HEK293 (cell line): ENCODE measurements at regions not wholly inside any gene's neighbourhood (a gene's known extent, or its start where the extent isn't known, plus 50 kb on each side); places are given as distances from the start of the nearest gene placed in this dataset.

ENCODE experiments used
- CTCF ChIA-PET: fragments of 350-600 bp; formaldehyde crosslinking; extraction: SDS; loops from one replicate; lab custom pipeline; 2021; ENCODE audit warnings: antibody characterized with exemption; lab: Yijun Ruan, JAX
- POLR2A ChIA-PET: fragments of 300-600 bp; formaldehyde crosslinking; extraction: SDS; loops from one replicate; lab custom pipeline; 2020; ENCODE audit warnings: antibody characterized with exemption, inconsistent platforms; lab: Yijun Ruan, JAX
- H3K27ac ChIP-seq: fragments of 200-500 bp; sonication (Bioruptor generic); 2 replicates; pipeline ENCODE4 v1.5.1; 2014; ENCODE audit warnings: low read depth, low read length, control low read depth, inconsistent platforms; ENCODE audit errors: extremely low read depth
- H3K36me3 ChIP-seq, 2 experiments: fragments of 200-500 bp in 1 of 2; sonication (Bioruptor generic) in 1 of 2; 1 replicate in 1 of 2; 2 replicates in 1 of 2; pipeline ENCODE4 v1.5.1; 2014 to 2017; ENCODE audit warnings: inconsistent platforms in 2 of 2, low read length in 2 of 2; ENCODE audit not compliant: control insufficient read depth in 2 of 2, insufficient read depth in 1 of 2
- H3K4me1 ChIP-seq: fragments of 200-500 bp; sonication (Bioruptor generic); 2 replicates; pipeline ENCODE4 v1.5.1; 2014; ENCODE audit warnings: mild to moderate bottlenecking, low read length, inconsistent platforms; ENCODE audit not compliant: control insufficient read depth, insufficient read depth
- H3K4me3 ChIP-seq: 2 replicates; pipeline ENCODE4 v1.5.1; 2011; ENCODE audit warnings: low read depth, mild to moderate bottlenecking, control low read depth, low read length, moderate library complexity
- H3K9me3 ChIP-seq: fragments of 200-500 bp; sonication (Bioruptor generic); 2 replicates; pipeline ENCODE4 v1.5.1; 2014; ENCODE audit warnings: low read depth, low read length, inconsistent platforms; ENCODE audit not compliant: control insufficient read depth, insufficient read depth
- EGR2 ChIP-seq: fragments of 450-650 bp; formaldehyde crosslinking; IDR thresholded peaks from 2 replicates; pipeline ENCODE4 v1.5.1; 2016; ENCODE audit warnings: low read depth, missing biosample characterization, missing genetic modification characterization
- GFI1B ChIP-seq: fragments of 450-650 bp; formaldehyde crosslinking; IDR thresholded peaks from 2 replicates; pipeline ENCODE4 v1.5.1; 2016; ENCODE audit warnings: missing biosample characterization, missing genetic modification characterization
- GLI4 ChIP-seq: fragments of 450-650 bp; formaldehyde crosslinking; IDR thresholded peaks from 2 replicates; pipeline ENCODE4 v1.5.1; 2016; ENCODE audit warnings: missing biosample characterization, missing genetic modification characterization
- MEIS1 ChIP-seq: sonication (generic); formaldehyde crosslinking; IDR thresholded peaks from 2 replicates; pipeline ENCODE4 v1.8.1; 2022; ENCODE audit warnings: missing genetic modification reagents, mild to moderate bottlenecking, borderline replicate concordance
- SETDB1 ChIP-seq: IDR thresholded peaks from one replicate; pipeline ENCODE4 v1.6.1; 2017; ENCODE audit warnings: mild to moderate bottlenecking, low read length, moderate library complexity, mixed read lengths; ENCODE audit not compliant: insufficient read length
- SP3 ChIP-seq: fragments of 450-650 bp; formaldehyde crosslinking; IDR thresholded peaks from 2 replicates; pipeline ENCODE4 v1.5.1; 2016; ENCODE audit warnings: missing biosample characterization, missing genetic modification characterization
- SP7 ChIP-seq: fragments of 450-650 bp; formaldehyde crosslinking; IDR thresholded peaks from 2 replicates; pipeline ENCODE4 v1.5.1; 2016; ENCODE audit warnings: missing biosample characterization, missing genetic modification characterization
- ZBTB11 ChIP-seq: fragments of 450-650 bp; formaldehyde crosslinking; conservative IDR thresholded peaks from 2 replicates; pipeline ENCODE4 v1.5.1; 2016; ENCODE audit warnings: low read depth, missing biosample characterization, missing genetic modification characterization
- ZNF114 ChIP-seq: fragments of 450-650 bp; formaldehyde crosslinking; IDR thresholded peaks from 2 replicates; pipeline ENCODE4 v1.5.0; 2017; ENCODE audit warnings: missing biosample characterization, missing genetic modification characterization
- ZNF132 ChIP-seq: fragments of 450-650 bp; formaldehyde crosslinking; IDR thresholded peaks from 2 replicates; pipeline ENCODE4 v1.5.1; 2017; ENCODE audit warnings: missing biosample characterization, missing genetic modification characterization, borderline replicate concordance
- ZNF133 ChIP-seq: fragments of 450-650 bp; formaldehyde crosslinking; IDR thresholded peaks from 2 replicates; pipeline ENCODE4 v1.5.1; 2016; ENCODE audit warnings: missing biosample characterization, missing genetic modification characterization
- ZNF184 ChIP-seq: fragments of 450-650 bp; IDR thresholded peaks from 2 replicates; pipeline ENCODE4 v1.5.1; 2018; ENCODE audit warnings: missing biosample characterization, mild to moderate bottlenecking, missing genetic modification characterization
- ZNF24 ChIP-seq: fragments of 450-650 bp; formaldehyde crosslinking; IDR thresholded peaks from 2 replicates; pipeline ENCODE4 v1.5.1; 2016; ENCODE audit warnings: missing biosample characterization, missing genetic modification characterization
- ZNF324 ChIP-seq: fragments of 450-650 bp; formaldehyde crosslinking; IDR thresholded peaks from 2 replicates; pipeline ENCODE4 v1.5.1; 2016; ENCODE audit warnings: missing biosample characterization, missing genetic modification characterization
- ZNF488 ChIP-seq: fragments of 450-650 bp; formaldehyde crosslinking; IDR thresholded peaks from 2 replicates; pipeline ENCODE4 v1.5.1; 2016; ENCODE audit warnings: missing biosample characterization, missing genetic modification characterization
- ZNF548 ChIP-seq: fragments of 450-650 bp; formaldehyde crosslinking; IDR thresholded peaks from 2 replicates; pipeline ENCODE4 v1.5.1; 2016; ENCODE audit warnings: missing biosample characterization, missing genetic modification characterization
- ZNF626 ChIP-seq: fragments of 450-650 bp; sonication (Bioruptor Pico); formaldehyde crosslinking; IDR thresholded peaks from 2 replicates; pipeline ENCODE4 v1.5.1; 2018; ENCODE audit warnings: missing biosample characterization, missing genetic modification characterization, inconsistent platforms
- ZNF629 ChIP-seq: fragments of 450-650 bp; formaldehyde crosslinking; IDR thresholded peaks from 2 replicates; pipeline ENCODE4 v1.5.1; 2017; ENCODE audit warnings: missing biosample characterization, missing genetic modification characterization
- ZNF701 ChIP-seq: fragments of 450-650 bp; formaldehyde crosslinking; IDR thresholded peaks from 2 replicates; pipeline ENCODE4 v1.5.1; 2016; ENCODE audit warnings: missing biosample characterization, missing genetic modification characterization
- ZNF785 ChIP-seq: fragments of 450-650 bp; formaldehyde crosslinking; IDR thresholded peaks from 2 replicates; pipeline ENCODE4 v1.5.1; 2016; ENCODE audit warnings: missing biosample characterization, missing genetic modification characterization
- ZNF830 ChIP-seq: fragments of 450-650 bp; IDR thresholded peaks from 2 replicates; pipeline ENCODE4 v1.5.0; 2018; ENCODE audit warnings: missing biosample characterization, missing genetic modification characterization, low read depth, mild to moderate bottlenecking, moderate library complexity
- ZSCAN30 ChIP-seq: fragments of 450-650 bp; IDR thresholded peaks from 2 replicates; pipeline ENCODE4 v1.5.1; 2018; ENCODE audit warnings: missing biosample characterization, mild to moderate bottlenecking, missing genetic modification characterization, moderate library complexity
- TF ChIP-seq, protein P1 (sequence below): fragments of 450-650 bp; formaldehyde crosslinking; IDR thresholded peaks from 2 replicates; pipeline ENCODE4 v1.5.1; 2017; ENCODE audit warnings: missing biosample characterization, missing genetic modification characterization

GRCh38 chr5:91910655-91911054 is 527.5 kb upstream of the ARRDC3 start (continued):
- no peak for TF ChIP-seq ZSCAN30 (tag by site-specific recombination)
- no peak for TF ChIP-seq ZNF24 (tag by site-specific recombination)
- no peak for TF ChIP-seq GFI1B (tag by site-specific recombination)
- no peak for TF ChIP-seq GLI4 (tag by site-specific recombination)
- TF ChIP-seq SETDB1 = no peak
- TF ChIP-seq, all 188 proteins: peak for 0

DNA sequence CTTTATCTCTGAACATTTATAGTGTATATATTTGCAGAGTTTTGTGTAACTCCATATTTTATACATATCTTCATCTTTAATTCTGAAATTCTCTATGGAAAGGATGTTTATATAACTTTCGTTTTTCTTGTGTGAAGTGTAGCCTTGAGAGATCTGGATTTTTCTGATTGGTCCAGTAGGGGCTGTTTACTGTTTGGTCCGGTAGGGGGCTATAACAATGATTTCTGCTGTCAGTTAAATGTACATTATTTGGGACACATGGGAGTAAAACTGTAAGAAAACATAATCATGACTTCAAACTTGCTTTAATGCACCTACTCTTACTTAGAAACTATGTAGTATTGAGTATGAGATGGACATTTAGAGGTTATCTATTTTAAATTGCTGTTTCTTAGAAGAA is 527.1 kb upstream of the ARRDC3 start:
- no peak overlapping the region for H3K27ac ChIP-seq
- H3K4me1 ChIP-seq = no peaks in the 10 kb centered on the region
- no peaks in the 10 kb centered on the region for H3K36me3 ChIP-seq
- H3K4me3 ChIP-seq = no peak overlapping the region
- TF ChIP-seq SP7 (tag by site-specific recombination) (no peak), ZNF133 (tag by site-specific recombination) (no peak), EGR2 (tag by site-specific recombination) (no peak), ZBTB11 (no peak), ZNF324 (tag by site-specific recombination) (no peak), ZNF132 (tag by site-specific recombination) (no peak), ZNF701 (tag by site-specific recombination) (no peak), ZNF114 (tag by site-specific recombination) (no peak), MEIS1 (no peak), ZNF830 (tag by site-specific recombination) (no peak)
- TF ChIP-seq, all 188 proteins: peak for 0
- ChIA-PET CTCF (no interaction called here), POLR2A (no interaction called here)
- H3K9me3 ChIP-seq = no peaks in the 10 kb centered on the region

GRCh38 chr5:91906494-91906893 is 523.4 kb upstream of the ARRDC3 start:
- Histone ChIP-seq H3K4me1 (no peaks in the 10 kb centered on the region), H3K36me3 (no peaks in the 10 kb centered on the region), H3K4me3 (no peak overlapping the region), H3K9me3 (no peaks in the 10 kb centered on the region), H3K27ac (no peak overlapping the region)
- TF ChIP-seq ZNF184 (no peak), ZNF488 (tag by site-specific recombination) (no peak), ZNF548 (no peak), SP3 (tag by site-specific recombination) (no peak), ZNF626 (tag by site-specific recombination) (no peak), ZNF785 (tag by site-specific recombination) (no peak), ZNF629 (tag by site-specific recombination) (no peak), ZSCAN30 (tag by site-specific recombination) (no peak)
- TF ChIP-seq, protein P1, sequence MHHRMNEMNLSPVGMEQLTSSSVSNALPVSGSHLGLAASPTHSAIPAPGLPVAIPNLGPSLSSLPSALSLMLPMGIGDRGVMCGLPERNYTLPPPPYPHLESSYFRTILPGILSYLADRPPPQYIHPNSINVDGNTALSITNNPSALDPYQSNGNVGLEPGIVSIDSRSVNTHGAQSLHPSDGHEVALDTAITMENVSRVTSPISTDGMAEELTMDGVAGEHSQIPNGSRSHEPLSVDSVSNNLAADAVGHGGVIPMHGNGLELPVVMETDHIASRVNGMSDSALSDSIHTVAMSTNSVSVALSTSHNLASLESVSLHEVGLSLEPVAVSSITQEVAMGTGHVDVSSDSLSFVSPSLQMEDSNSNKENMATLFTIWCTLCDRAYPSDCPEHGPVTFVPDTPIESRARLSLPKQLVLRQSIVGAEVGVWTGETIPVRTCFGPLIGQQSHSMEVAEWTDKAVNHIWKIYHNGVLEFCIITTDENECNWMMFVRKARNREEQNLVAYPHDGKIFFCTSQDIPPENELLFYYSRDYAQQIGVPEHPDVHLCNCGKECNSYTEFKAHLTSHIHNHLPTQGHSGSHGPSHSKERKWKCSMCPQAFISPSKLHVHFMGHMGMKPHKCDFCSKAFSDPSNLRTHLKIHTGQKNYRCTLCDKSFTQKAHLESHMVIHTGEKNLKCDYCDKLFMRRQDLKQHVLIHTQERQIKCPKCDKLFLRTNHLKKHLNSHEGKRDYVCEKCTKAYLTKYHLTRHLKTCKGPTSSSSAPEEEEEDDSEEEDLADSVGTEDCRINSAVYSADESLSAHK (tag by site-specific recombination) = no peak
- ChIA-PET POLR2A (no interaction called here), CTCF (no interaction called here)
